PC-3 (cell line): ENCODE measurements at regions not wholly inside any gene's neighbourhood (a gene's known extent, or its start where the extent isn't known, plus 50 kb on each side); places are given as distances from the start of the nearest gene placed in this dataset.
"Not testable (repeated sequence)": the region's sequence is repeated elsewhere in the genome, so short reads cannot be mapped to it uniquely, and the experiment has no call there.

Experiments
- ATAC-seq: fragments of 200-7000 bp; cut with Tn5 transposase; 2 replicates; pipeline ENCODE4 v1.9.1; 2020; ENCODE audit warnings: mild to moderate bottlenecking, moderate library complexity
- BruUV-seq: library from RNA; stranded (reverse); fragments of 400-500 nt; replicated peaks from 2 replicates; lab custom pipeline; 2021; lab: Mats Ljungman, UMichigan
- CTCF ChIA-PET: fragments of 300-600 bp; sonication (Branson Sonifier 250); formaldehyde crosslinking; loops from one replicate; lab custom pipeline; 2022; ENCODE audit warnings: antibody characterized with exemption; lab: Charles Lee
- POLR2A ChIA-PET: fragments of 300-600 bp; sonication (Branson Sonifier 250); formaldehyde crosslinking; loops from one replicate; lab custom pipeline; 2022; ENCODE audit warnings: antibody characterized with exemption; ENCODE audit not compliant: unreplicated experiment; lab: Charles Lee
- DNase-seq: peaks from one replicate; pipeline ENCODE4 v3.0.0-alpha.2; 2015
- H2AFZ ChIP-seq: fragments of 300-600 bp; sonication (generic); 2 replicates; pipeline ENCODE4 v1.6.0; 2016; ENCODE audit warnings: antibody characterized with exemption, low read length
- H3F3A ChIP-seq: fragments of 300-600 bp; sonication (generic); one replicate; pipeline ENCODE4 v1.6.0; 2017; ENCODE audit warnings: antibody characterized with exemption, low read length, control low read depth, mild to moderate bottlenecking; ENCODE audit not compliant: unreplicated experiment
- H3K27ac ChIP-seq: fragments of 300-600 bp; sonication (generic); 2 replicates; pipeline ENCODE4 v1.5.1; 2016; ENCODE audit warnings: mild to moderate bottlenecking, low read length
- H3K27me3 ChIP-seq: fragments of 300-600 bp; sonication (generic); 2 replicates; pipeline ENCODE4 v1.6.1; 2016; ENCODE audit warnings: low read length, mixed read lengths
- H3K36me3 ChIP-seq: fragments of 300-600 bp; sonication (generic); 2 replicates; pipeline ENCODE4 v1.6.1; 2016; ENCODE audit warnings: low read depth, mixed run types, low read length, mixed read lengths
- H3K4me1 ChIP-seq: fragments of 300-600 bp; sonication (generic); 2 replicates; pipeline ENCODE4 v1.5.1; 2016; ENCODE audit warnings: low read length; ENCODE audit not compliant: insufficient read depth
- H3K4me2 ChIP-seq: fragments of 300-600 bp; sonication (generic); 2 replicates; pipeline ENCODE4 v1.6.0; 2016; ENCODE audit warnings: low read length
- H3K4me3 ChIP-seq: fragments of 300-600 bp; sonication (generic); 2 replicates; pipeline ENCODE4 v1.5.1; 2016; ENCODE audit warnings: mild to moderate bottlenecking, low read length, mixed read lengths
- H3K79me2 ChIP-seq: fragments of 300-600 bp; sonication (generic); 2 replicates; pipeline ENCODE4 v1.6.1; 2017; ENCODE audit warnings: low read length, mixed read lengths
- H3K9ac ChIP-seq: fragments of 300-600 bp; sonication (generic); 2 replicates; pipeline ENCODE4 v1.6.0; 2016; ENCODE audit warnings: mild to moderate bottlenecking, low read length
- H3K9me2 ChIP-seq: fragments of 300-600 bp; sonication (generic); replicated peaks from 2 replicates; pipeline ENCODE4 v1.6.1; 2016; ENCODE audit warnings: mixed run types, low read length, mixed read lengths
- H3K9me3 ChIP-seq: fragments of 300-600 bp; sonication (generic); 2 replicates; pipeline ENCODE4 v1.6.1; 2016; ENCODE audit warnings: low read length, mixed read lengths
- H4K20me1 ChIP-seq: fragments of 300-600 bp; sonication (generic); 2 replicates; pipeline ENCODE4 v1.6.1; 2016; ENCODE audit warnings: low read length, mixed read lengths
- CTCF ChIP-seq: fragments of 300-600 bp; sonication (generic); conservative IDR thresholded peaks from 2 replicates; pipeline ENCODE4 v1.5.1; 2017; ENCODE audit warnings: antibody characterized with exemption, low read depth, mild to moderate bottlenecking, low read length
- EZH2 ChIP-seq: fragments of 300-600 bp; sonication (generic); IDR thresholded peaks from one replicate; pipeline ENCODE4 v1.6.1; 2017; ENCODE audit warnings: antibody characterized with exemption, mild to moderate bottlenecking, low read length; ENCODE audit not compliant: unreplicated experiment
- EZH2phosphoT487 ChIP-seq: fragments of 300-600 bp; sonication (generic); IDR thresholded peaks from 2 replicates; pipeline ENCODE4 v1.6.1; 2018; ENCODE audit warnings: mild to moderate bottlenecking, antibody characterized with exemption, low read length, borderline replicate concordance
- intact Hi-C: fragments of 100-400 bp; cut with micrococcal nuclease; formaldehyde crosslinking; loops from 2 replicates; pipeline ENCODE4 v1.9.0; 2023

GRCh38 chr12:94839347-94839746 lies 164.2 kb downstream of the NDUFA12 start:
- DNase-seq (no peak), ATAC-seq (no peak)
- ChIA-PET POLR2A (no interaction called here), CTCF (no interaction called here)
- Histone ChIP-seq H3K36me3 (no peaks in the 10 kb centered on the region), H3K9ac (no peak overlapping the region), H3K9me3 (no peaks in the 10 kb centered on the region), H3K27ac (no peak overlapping the region), H3K4me2 (no peak overlapping the region), H4K20me1 (no peaks in the 10 kb centered on the region), H3K9me2 (no peaks in the 10 kb centered on the region), H3K27me3 (peaks cover 17% of the 10 kb centered on the region; the same call in 1 of the 2 replicates), H2AFZ (no peak overlapping the region), H3K79me2 (no peaks in the 10 kb centered on the region), H3K4me1 (no peaks in the 10 kb centered on the region), H3F3A (no peaks in the 10 kb centered on the region), H3K4me3 (no peak overlapping the region)
- intact Hi-C loops = no loop called here
- no peak for TF ChIP-seq EZH2
- no peak for TF ChIP-seq EZH2phosphoT487
- TF ChIP-seq CTCF = no peak
- no TSS peak for BruUV-seq

GRCh38 chr12:94836952-94837670 lies 166.4 kb downstream of the NDUFA12 start:
- H3K9me3 ChIP-seq, CTCF ChIA-PET, H3K4me2 ChIP-seq, H2AFZ ChIP-seq, H3K36me3 ChIP-seq, H3K4me3 ChIP-seq, ATAC-seq, intact Hi-C loops, H3K4me1 ChIP-seq, H3K79me2 ChIP-seq, H3K9me2 ChIP-seq, H3K27ac ChIP-seq, H3F3A ChIP-seq, H3K27me3 ChIP-seq, H3K9ac ChIP-seq, H4K20me1 ChIP-seq, BruUV-seq, POLR2A ChIA-PET: not testable (repeated sequence)
- DNase-seq = peak; percentile 59

- Histone ChIP-seq H3K4me3 (no peak overlapping the region), H3K9me2 (no peaks in the 10 kb centered on the region), H3K9ac (no peak overlapping the region), H3K4me1 (no peaks in the 10 kb centered on the region), H3K79me2 (no peaks in the 10 kb centered on the region), H3K36me3 (no peaks in the 10 kb centered on the region), H3K4me2 (no peak overlapping the region), H3K27me3 (no peaks in the 10 kb centered on the region), H3K9me3 (no peaks in the 10 kb centered on the region), H4K20me1 (no peaks in the 10 kb centered on the region), H3K27ac (no peak overlapping the region), H2AFZ (no peak overlapping the region), H3F3A (no peaks in the 10 kb centered on the region)
- no TSS peak for BruUV-seq
- POLR2A ChIA-PET = no interaction called here
- TF ChIP-seq EZH2phosphoT487 (no peak), EZH2 (no peak), CTCF (no peak)
- CTCF ChIA-PET = no interaction called here
- DNase-seq (no peak), ATAC-seq (no peak)
- intact Hi-C loops = no loop called here
Measured at GRCh38 chr12:94834036-94834625, 169.4 kb downstream of the NDUFA12 start.
